K562 (cell line): ENCODE measurements at regions not wholly inside any gene's neighbourhood (a gene's known extent, or its start where the extent isn't known, plus 50 kb on each side); places are given as distances from the start of the nearest gene placed in this dataset.

Experiments used
- ATAC-seq: fragments of 200-7000 bp; cut with Tn5 transposase; 3 replicates; pipeline ENCODE4 v1.9.1; 2020; ENCODE audit warnings: moderate library complexity
- BruUV-seq: library from RNA; stranded (reverse); fragments of 400-500 nt; replicated peaks from 2 replicates; lab custom pipeline; 2021; lab: Mats Ljungman, UMichigan
- CTCF ChIA-PET: fragments of 300-600 bp; formaldehyde crosslinking; extraction: SDS; loops from one replicate; lab custom pipeline; 2021; ENCODE audit warnings: low intra/inter-chr PET ratio; lab: Yijun Ruan, JAX
- POLR2A ChIA-PET: fragments of 300-600, 350-650 bp; sonication (Branson Sonifier 250); formaldehyde crosslinking; extraction: SDS; loops from one replicate; lab custom pipeline; 2021; ENCODE audit warnings: antibody characterized with exemption, inconsistent platforms; lab: Yijun Ruan, JAX
- DNase-seq, 4 experiments: peaks; one replicate each; pipeline versions ENCODE4 v3.0.0 to v3.0.0-alpha.2; 2011 to 2018; ENCODE audit warnings: low spot score in 3 of 4, mixed read lengths in 3 of 4; ENCODE audit errors: extremely low read depth in 1 of 4
- FAIRE-seq: peaks from 2 replicates; lab custom pipeline; 2011; peaks lifted over from hg19 to GRCh38; lab: Jason Lieb, UNC
- H2AFZ ChIP-seq: 2 replicates; pipeline ENCODE4 v1.6.0; 2011; ENCODE audit warnings: low read depth, low read length, control low read depth, inconsistent platforms
- H3K27ac ChIP-seq: fragments of 200-600 bp; 3 replicates; pipeline ENCODE4 v1.8.0; 2011; ENCODE audit warnings: low read depth, mild to moderate bottlenecking, control low read depth, inconsistent platforms, low read length, moderate library complexity, mixed read lengths; ENCODE audit errors: extremely low read depth
- H3K27me3 ChIP-seq, 2 experiments: fragments of 300-600 bp in 1 of 2; 2 replicates in 1 of 2; 3 replicates in 1 of 2; pipeline versions ENCODE4 v1.6.0 to v1.8.0; 2011; ENCODE audit warnings: inconsistent platforms in 2 of 2, low read length in 2 of 2, mild to moderate bottlenecking in 1 of 2, mixed read lengths in 1 of 2, moderate library complexity in 1 of 2; ENCODE audit not compliant: control insufficient read depth in 2 of 2, insufficient read depth in 2 of 2
- H3K36me3 ChIP-seq: fragments of 300-600 bp; 3 replicates; pipeline ENCODE4 v1.8.0; 2011; ENCODE audit warnings: mild to moderate bottlenecking, low read length, inconsistent platforms; ENCODE audit not compliant: control insufficient read depth, insufficient read depth
- H3K4me1 ChIP-seq, 2 experiments: fragments of 200-600 bp in 1 of 2; replicated peaks in 1 of 2; 2 replicates in 1 of 2; 3 replicates in 1 of 2; pipeline versions ENCODE4 v1.5.1 to v1.8.0; 2011; ENCODE audit warnings: inconsistent platforms in 2 of 2, low read length in 2 of 2, mild to moderate bottlenecking in 1 of 2, mixed read lengths in 1 of 2, moderate library complexity in 1 of 2; ENCODE audit not compliant: control insufficient read depth in 2 of 2, insufficient read depth in 2 of 2
- H3K4me2 ChIP-seq: 2 replicates; pipeline ENCODE4 v1.6.1; 2011; ENCODE audit warnings: low read length, control low read depth, inconsistent platforms, mixed read lengths; ENCODE audit not compliant: insufficient read depth
- H3K4me3 ChIP-seq: fragments of 200-600 bp; sonication (generic), shearing (Covaris generic); 2 replicates; pipeline ENCODE4 v1.5.1; 2016; ENCODE audit warnings: control low read depth, inconsistent platforms
- H3K79me2 ChIP-seq: fragments of 200-600 bp; 3 replicates; pipeline ENCODE4 v1.8.0; 2011; ENCODE audit warnings: low read length, inconsistent platforms; ENCODE audit not compliant: control insufficient read depth, insufficient read depth
- H3K9ac ChIP-seq, 2 experiments: 2 replicates each; pipeline versions ENCODE4 v1.6.0 to v1.6.1; 2011; ENCODE audit warnings: low read depth in 2 of 2, low read length in 2 of 2, control low read depth in 1 of 2, inconsistent platforms in 1 of 2, mild to moderate bottlenecking in 1 of 2, mixed read lengths in 1 of 2; ENCODE audit not compliant: insufficient read depth in 1 of 2
- H3K9me1 ChIP-seq: one replicate; pipeline ENCODE4 v1.6.0; 2011; ENCODE audit warnings: inconsistent platforms, mild to moderate bottlenecking, low read length, moderate library complexity; ENCODE audit not compliant: control insufficient read depth, insufficient read depth
- H3K9me3 ChIP-seq: replicated peaks from 2 replicates; pipeline ENCODE4 v1.5.1; 2011; ENCODE audit warnings: low read depth, low read length, inconsistent platforms; ENCODE audit not compliant: control insufficient read depth, insufficient read depth
- H4K20me1 ChIP-seq: replicated peaks from 2 replicates; pipeline ENCODE4 v1.6.1; 2011; ENCODE audit warnings: low read length, inconsistent platforms, mixed read lengths; ENCODE audit not compliant: control insufficient read depth, insufficient read depth
- CSDE1 ChIP-seq, 2 experiments: fragments of 450-650 bp; IDR thresholded peaks; 2 replicates each; pipeline ENCODE4 v1.6.1; 2016; ENCODE audit warnings: mild to moderate bottlenecking in 1 of 2
- FOXP4 ChIP-seq: sonication (generic); formaldehyde crosslinking; IDR thresholded peaks from 2 replicates; pipeline ENCODE4 v1.8.0; 2022; ENCODE audit warnings: mild to moderate bottlenecking, missing genetic modification reagents, borderline replicate concordance
- HDAC6 ChIP-seq: IDR thresholded peaks from 2 replicates; pipeline ENCODE4 v1.6.1; 2012; ENCODE audit warnings: low read depth, mild to moderate bottlenecking, control low read depth, inconsistent platforms, low read length, moderate library complexity
- HNRNPUL1 ChIP-seq: fragments of 200-400 bp; formaldehyde crosslinking; IDR thresholded peaks from 2 replicates; pipeline ENCODE4 v1.6.1; 2017; ENCODE audit warnings: low read length
- KLF16 ChIP-seq: IDR thresholded peaks from 2 replicates; pipeline ENCODE4 v1.6.1; 2016; ENCODE audit warnings: antibody characterized with exemption
- MECOM ChIP-seq: fragments of 250-450 bp; sonication (Bioruptor Pico); IDR thresholded peaks from 2 replicates; pipeline ENCODE4 v1.8.0; 2022; ENCODE audit warnings: inconsistent platforms
- NFIX ChIP-seq: fragments of 250-450 bp; sonication (Bioruptor Pico); IDR thresholded peaks from 2 replicates; pipeline ENCODE4 v1.4.0; 2020; ENCODE audit warnings: low read depth, mild to moderate bottlenecking, moderate library complexity
- PHB ChIP-seq: fragments of 250-450 bp; sonication (Bioruptor Pico); IDR thresholded peaks from 2 replicates; pipeline ENCODE4 v1.5.0; 2021
- RBM22 ChIP-seq: fragments of 200-400 bp; formaldehyde crosslinking; IDR thresholded peaks from 2 replicates; pipeline ENCODE4 v1.6.1; 2018; ENCODE audit warnings: low read length, low read depth; ENCODE audit not compliant: poor library complexity, severe bottlenecking
- SREBF2 ChIP-seq: sonication (generic); formaldehyde crosslinking; IDR thresholded peaks from 2 replicates; pipeline ENCODE4 v1.4.0; 2020; ENCODE audit warnings: mild to moderate bottlenecking, missing genetic modification reagents
- TAF1 ChIP-seq: IDR thresholded peaks from 2 replicates; pipeline ENCODE4 v1.6.1; 2011; ENCODE audit warnings: mild to moderate bottlenecking, low read length, moderate library complexity; ENCODE audit not compliant: insufficient read depth, control insufficient read depth, severe bottlenecking; ENCODE audit errors: extremely low read depth
- TFAP4 ChIP-seq: sonication (generic); formaldehyde crosslinking; IDR thresholded peaks from 2 replicates; pipeline ENCODE4 v1.8.0; 2022; ENCODE audit warnings: missing genetic modification reagents, mild to moderate bottlenecking, moderate library complexity, borderline replicate concordance
- YY1 ChIP-seq, 3 experiments: IDR thresholded peaks; 2 replicates each; pipeline ENCODE4 v1.6.1; 2011; ENCODE audit warnings: low read length in 2 of 3, mild to moderate bottlenecking in 2 of 3, moderate library complexity in 2 of 3, borderline replicate concordance in 1 of 3, control low read depth in 1 of 3, low read depth in 1 of 3; ENCODE audit not compliant: insufficient read depth in 3 of 3, insufficient replicate concordance in 2 of 3, control insufficient read depth in 1 of 3, insufficient read length in 1 of 3; ENCODE audit errors: extremely low read depth in 1 of 3
- ZBTB1 ChIP-seq: sonication (generic); formaldehyde crosslinking; IDR thresholded peaks from 2 replicates; pipeline ENCODE4 v1.8.1; 2023; ENCODE audit warnings: missing genetic modification reagents, low read depth, mild to moderate bottlenecking, borderline replicate concordance
- ZFP36 ChIP-seq: fragments of 150-350 bp; IDR thresholded peaks from 2 replicates; pipeline ENCODE4 v1.6.1; 2018; ENCODE audit warnings: low read length, low read depth; ENCODE audit not compliant: partially characterized antibody
- ZNF124 ChIP-seq: sonication (generic); formaldehyde crosslinking; IDR thresholded peaks from 2 replicates; pipeline ENCODE4 v1.8.1; 2022; ENCODE audit warnings: missing genetic modification reagents
- ZNF134 ChIP-seq: fragments of 250-450 bp; sonication (Bioruptor Pico); conservative IDR thresholded peaks from 2 replicates; pipeline ENCODE4 v1.4.0; 2020
- ZNF175 ChIP-seq: fragments of 200-800 bp; sonication (Bioruptor generic); IDR thresholded peaks from 2 replicates; pipeline ENCODE4 v1.6.1; 2016; ENCODE audit warnings: low read depth, mild to moderate bottlenecking, missing genetic modification characterization, missing compliant biosample characterization
- WGBS: fragments of 100-300 bp; shearing (Covaris generic); methylation state at CpG from one replicate; pipeline ENCODE4 v1.1.6; 2016; ENCODE audit warnings: low coverage, mixed read lengths; ENCODE audit not compliant: insufficient coverage; ENCODE audit errors: missing lambda C conversion rate; 5-methylcytosine and 5-hydroxymethylcytosine counted together
- in situ Hi-C: fragments of 300-500 bp; cut with MboI; formaldehyde crosslinking; loops from 4 replicates; pipeline ENCODE4 v1.15.0; 2018; ENCODE audit warnings: inconsistent platforms, mixed read lengths
- intact Hi-C: fragments of 100-400 bp; cut with micrococcal nuclease; formaldehyde crosslinking; loops from 2 replicates; pipeline ENCODE4 v1.14.2; 2022
- TF ChIP-seq, protein P1 (sequence below): fragments of 450-650 bp; conservative IDR thresholded peaks from 2 replicates; pipeline ENCODE4 v1.6.1; 2016; ENCODE audit warnings: missing genetic modification characterization, low read depth, mild to moderate bottlenecking, missing compliant biosample characterization, moderate library complexity

GRCh38 chr15:62231856-62232255 lies 66.8 kb upstream of the C2CD4B start:
- no peaks in the 10 kb centered on the region for H4K20me1 ChIP-seq
- FAIRE-seq (no peak), DNase-seq (no peak), ATAC-seq (no peak)
- intact Hi-C loops = no loop called here
- H3K9ac ChIP-seq = no peak overlapping the region
- H3K27me3 ChIP-seq = peaks cover 0 to 3% of the 10 kb centered on the region in 2 experiments; a peak in 1 of 5 replicates
- no peak overlapping the region for H3K4me3 ChIP-seq
- H3K36me3 ChIP-seq = no peaks in the 10 kb centered on the region
- ChIA-PET CTCF (no interaction called here), POLR2A (interaction anchor here (0.7 to 0.9 kb wide), 2 partner anchors 12 to 20 kb away, joined by 3 read pairs; no protein-coding TSS in a partner anchor)
- TF ChIP-seq TAF1 (no peak), HDAC6 (no peak), HNRNPUL1 (no peak), RBM22 (no peak), FOXP4 (no peak), ZNF175 (CRISPR knock-in tag) (no peak), YY1 (IDR thresholded peaks at IDR 0.05; ENCODE audit: borderline replicate concordance in 1 of 3, control insufficient read depth in 1 of 3, extremely low read depth in 1 of 3, insufficient read depth in 3 of 3, insufficient read length in 1 of 3, insufficient replicate concordance in 2 of 3, low read depth in 1 of 3, low read length in 2 of 3) (no peak), MECOM (CRISPR knock-in tag) (no peak), ZBTB1 (CRISPR knock-in tag) (no peak), SREBF2 (CRISPR knock-in tag) (no peak), ZNF134 (CRISPR knock-in tag) (no peak), NFIX (CRISPR knock-in tag) (no peak), PHB (CRISPR knock-in tag) (no peak), ZNF124 (CRISPR knock-in tag) (no peak), TFAP4 (no peak), CSDE1 (IDR thresholded peaks at IDR 0.05) (no peak), ZFP36 (no peak), KLF16 (no peak)
- TF ChIP-seq, protein P1, sequence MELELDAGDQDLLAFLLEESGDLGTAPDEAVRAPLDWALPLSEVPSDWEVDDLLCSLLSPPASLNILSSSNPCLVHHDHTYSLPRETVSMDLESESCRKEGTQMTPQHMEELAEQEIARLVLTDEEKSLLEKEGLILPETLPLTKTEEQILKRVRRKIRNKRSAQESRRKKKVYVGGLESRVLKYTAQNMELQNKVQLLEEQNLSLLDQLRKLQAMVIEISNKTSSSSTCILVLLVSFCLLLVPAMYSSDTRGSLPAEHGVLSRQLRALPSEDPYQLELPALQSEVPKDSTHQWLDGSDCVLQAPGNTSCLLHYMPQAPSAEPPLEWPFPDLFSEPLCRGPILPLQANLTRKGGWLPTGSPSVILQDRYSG (tag) = no peak
- no peaks in the 10 kb centered on the region for H3K4me1 ChIP-seq
- in situ Hi-C loops = no loop called here
- no peaks in the 10 kb centered on the region for H3K9me3 ChIP-seq
- H3K27ac ChIP-seq = no peak overlapping the region
- no peak overlapping the region for H2AFZ ChIP-seq
- no TSS peak for BruUV-seq
- no peaks in the 10 kb centered on the region for H3K79me2 ChIP-seq
- H3K9me1 ChIP-seq = no peaks in the 10 kb centered on the region
- 0% methylated on average over 3 of the region's 3 CpGs for WGBS
- no peak overlapping the region for H3K4me2 ChIP-seq
